ENCODE measurements at regions not wholly inside any gene's neighbourhood (a gene's known extent, or its start where the extent isn't known, plus 50 kb on each side); places are given as distances from the start of the nearest gene placed in this dataset.

DNA sequence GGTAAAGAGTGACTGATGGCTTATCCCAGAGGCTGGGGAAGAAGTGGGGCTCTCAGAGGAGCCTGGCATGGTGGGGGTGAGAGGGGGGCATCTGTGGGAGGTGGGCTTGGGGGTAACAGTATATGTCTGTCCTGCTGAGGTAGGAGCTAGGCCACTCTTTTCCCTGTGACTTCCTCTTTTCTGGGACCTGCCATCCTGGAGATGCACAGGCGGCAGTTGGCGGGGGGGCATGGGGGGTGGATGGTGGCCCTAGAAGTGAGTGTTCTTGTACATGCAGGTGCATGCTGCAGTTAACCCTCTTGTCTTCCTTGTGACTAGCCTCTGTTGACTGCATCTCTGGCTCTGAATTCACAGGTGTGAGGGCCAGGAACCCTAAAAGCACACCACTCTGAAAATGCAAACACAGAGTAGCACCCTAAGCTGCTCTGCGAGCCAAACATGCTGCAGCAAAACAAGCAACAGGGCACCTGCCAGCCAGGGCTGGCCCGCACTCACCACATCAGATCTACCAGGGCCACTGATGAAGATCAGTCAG, 123.8 kb upstream of the SHB start:
- ChIA-PET POLR2A (ENCODE audit: unreplicated experiment) (no interaction called here), CTCF (no interaction called here)
- DNase-seq: no peak
- Histone ChIP-seq H2AFZ (no peak overlapping the region), H3F3A (ENCODE audit: insufficient read depth, low read depth) (no peaks in the 10 kb centered on the region), H3K36me3 (ENCODE audit: low read depth) (no peaks in the 10 kb centered on the region), H3K9me3 (ENCODE audit: insufficient read depth, low read depth) (no peaks in the 10 kb centered on the region), H3K4me2 (no peak overlapping the region), H3K79me2 (ENCODE audit: low read depth) (no peaks in the 10 kb centered on the region), H3K27ac (no peak overlapping the region), H4K20me1 (ENCODE audit: insufficient read depth) (no peaks in the 10 kb centered on the region), H3K4me1 (replicated peaks; ENCODE audit: insufficient read depth) (no peaks in the 10 kb centered on the region), H3K4me3 (no peak overlapping the region), H3K9me2 (ENCODE audit: insufficient read depth) (no peaks in the 10 kb centered on the region), H3K27me3 (ENCODE audit: insufficient read depth, low read depth) (no peaks in the 10 kb centered on the region)
- TF ChIP-seq EZH2 (IDR thresholded peaks at IDR 0.05; ENCODE audit: low read depth): no peak
- TF ChIP-seq, protein P1, sequence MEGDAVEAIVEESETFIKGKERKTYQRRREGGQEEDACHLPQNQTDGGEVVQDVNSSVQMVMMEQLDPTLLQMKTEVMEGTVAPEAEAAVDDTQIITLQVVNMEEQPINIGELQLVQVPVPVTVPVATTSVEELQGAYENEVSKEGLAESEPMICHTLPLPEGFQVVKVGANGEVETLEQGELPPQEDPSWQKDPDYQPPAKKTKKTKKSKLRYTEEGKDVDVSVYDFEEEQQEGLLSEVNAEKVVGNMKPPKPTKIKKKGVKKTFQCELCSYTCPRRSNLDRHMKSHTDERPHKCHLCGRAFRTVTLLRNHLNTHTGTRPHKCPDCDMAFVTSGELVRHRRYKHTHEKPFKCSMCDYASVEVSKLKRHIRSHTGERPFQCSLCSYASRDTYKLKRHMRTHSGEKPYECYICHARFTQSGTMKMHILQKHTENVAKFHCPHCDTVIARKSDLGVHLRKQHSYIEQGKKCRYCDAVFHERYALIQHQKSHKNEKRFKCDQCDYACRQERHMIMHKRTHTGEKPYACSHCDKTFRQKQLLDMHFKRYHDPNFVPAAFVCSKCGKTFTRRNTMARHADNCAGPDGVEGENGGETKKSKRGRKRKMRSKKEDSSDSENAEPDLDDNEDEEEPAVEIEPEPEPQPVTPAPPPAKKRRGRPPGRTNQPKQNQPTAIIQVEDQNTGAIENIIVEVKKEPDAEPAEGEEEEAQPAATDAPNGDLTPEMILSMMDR (conservative IDR thresholded peaks at IDR 0.05): no peak
- no TSS peak for BruUV-seq (replicated peaks)
- intact Hi-C loops (cut with micrococcal nuclease; ENCODE audit: unreplicated experiment): no loop called here

DNA sequence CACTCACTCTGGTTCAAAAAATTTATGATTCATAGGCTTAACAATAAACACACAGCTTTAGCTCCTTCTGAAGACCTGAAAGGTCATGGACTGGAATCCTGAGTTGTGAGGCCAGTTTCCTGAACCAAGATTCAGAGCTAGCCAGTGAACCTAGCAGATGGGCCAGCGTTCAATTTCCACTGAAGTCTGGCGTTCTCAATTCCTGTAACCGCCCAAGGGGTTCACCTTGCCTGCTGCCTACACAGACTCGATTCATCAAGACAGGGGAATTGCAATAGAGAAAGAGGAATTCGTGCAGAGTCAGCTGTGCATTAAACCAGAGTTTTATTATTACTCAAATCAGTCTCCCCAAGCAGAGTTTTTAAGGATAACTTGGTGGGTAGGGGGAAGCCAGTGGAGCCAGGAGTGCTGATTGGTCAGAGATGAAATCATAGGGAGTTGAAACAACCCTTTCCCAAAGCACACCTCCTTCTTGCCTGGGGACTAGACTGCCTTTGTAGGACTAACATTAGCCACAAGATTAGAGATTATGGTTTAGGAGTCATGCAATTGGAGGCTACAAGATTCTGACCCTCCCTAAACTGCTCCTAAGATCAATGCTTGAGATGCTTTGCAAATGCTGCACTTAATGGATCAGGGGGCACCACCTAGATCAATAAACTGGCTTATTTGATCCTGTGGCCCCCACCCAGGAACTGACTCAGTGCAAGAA, 117.5 kb upstream of the SHB start:
- TF ChIP-seq, protein P1 (conservative IDR thresholded peaks at IDR 0.05): no peak
- no peak for TF ChIP-seq EZH2 (IDR thresholded peaks at IDR 0.05; ENCODE audit: low read depth)
- Histone ChIP-seq H3K9me2 (ENCODE audit: insufficient read depth) (no peaks in the 10 kb centered on the region), H3K79me2 (ENCODE audit: low read depth) (no peaks in the 10 kb centered on the region), H4K20me1 (ENCODE audit: insufficient read depth) (no peaks in the 10 kb centered on the region), H3K27me3 (ENCODE audit: insufficient read depth, low read depth) (no peaks in the 10 kb centered on the region), H3K27ac (no peak overlapping the region), H3K36me3 (ENCODE audit: low read depth) (no peaks in the 10 kb centered on the region), H3K4me1 (replicated peaks; ENCODE audit: insufficient read depth) (no peaks in the 10 kb centered on the region; the same call in 1 of the 2 replicates), H3F3A (ENCODE audit: insufficient read depth, low read depth) (no peaks in the 10 kb centered on the region), H3K9me3 (ENCODE audit: insufficient read depth, low read depth) (no peaks in the 10 kb centered on the region), H3K4me2 (no peak overlapping the region), H2AFZ (no peak overlapping the region), H3K4me3 (no peak overlapping the region)
- ChIA-PET CTCF (no interaction called here), POLR2A (ENCODE audit: unreplicated experiment) (no interaction called here)
- BruUV-seq (replicated peaks): no TSS peak
- DNase-seq: no peak
- intact Hi-C loops (cut with micrococcal nuclease; ENCODE audit: unreplicated experiment): no loop called here

DNA sequence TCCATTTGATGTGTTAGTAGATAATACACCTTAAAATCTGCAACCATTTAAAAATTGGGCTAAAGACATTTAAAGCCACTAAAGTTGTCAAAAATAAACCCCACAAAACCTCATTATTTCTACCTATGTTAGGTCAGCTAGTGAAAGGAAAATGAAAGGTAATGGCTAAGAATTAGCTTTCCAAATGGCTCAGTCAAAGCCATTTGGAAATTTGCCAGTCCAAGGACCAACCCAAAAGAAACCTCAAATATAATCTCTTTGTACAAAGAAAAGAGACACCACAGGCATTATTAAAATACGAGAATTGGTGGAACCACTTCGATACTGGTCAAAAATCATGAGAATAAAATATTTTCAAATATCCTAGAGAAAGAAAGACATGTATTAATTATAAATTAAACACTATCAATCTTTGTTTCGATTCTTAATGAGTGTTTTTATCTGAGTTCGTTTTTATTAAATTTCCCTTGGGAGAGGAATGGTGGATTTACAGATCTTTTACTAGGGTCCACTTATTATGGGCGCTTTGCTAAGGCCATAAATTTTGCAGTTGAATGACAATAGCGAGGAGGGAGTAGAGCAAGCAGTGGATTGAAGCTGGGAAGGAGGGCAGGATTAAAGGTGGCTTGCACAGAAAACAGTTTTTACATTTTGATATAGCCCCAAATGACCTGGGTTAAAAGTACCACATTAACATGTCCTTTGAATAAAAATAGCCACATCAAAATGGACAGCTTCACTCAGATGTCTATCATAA, 116.8 kb upstream of the SHB start:
- no TSS peak for BruUV-seq (replicated peaks)
- intact Hi-C loops (cut with micrococcal nuclease; ENCODE audit: unreplicated experiment): no loop called here
- CTCF ChIA-PET: no interaction called here

More for the DNA sequence above, 116.8 kb upstream of the SHB start:
- no peaks in the 10 kb centered on the region for H3K9me3 ChIP-seq (ENCODE audit: insufficient read depth, low read depth)
- H3K4me2 ChIP-seq: no peak overlapping the region
- DNase-seq: no peak
- H3K9me2 ChIP-seq (ENCODE audit: insufficient read depth): no peaks in the 10 kb centered on the region
- no peak overlapping the region for H3K27ac ChIP-seq
- no peaks in the 10 kb centered on the region; the same call in 1 of the 2 replicates for H3K4me1 ChIP-seq (replicated peaks; ENCODE audit: insufficient read depth)
- H4K20me1 ChIP-seq (ENCODE audit: insufficient read depth): no peaks in the 10 kb centered on the region
- H3F3A ChIP-seq (ENCODE audit: insufficient read depth, low read depth): no peaks in the 10 kb centered on the region
- no peaks in the 10 kb centered on the region for H3K79me2 ChIP-seq (ENCODE audit: low read depth)
- no peak overlapping the region for H2AFZ ChIP-seq
- POLR2A ChIA-PET (ENCODE audit: unreplicated experiment): no interaction called here
- H3K4me3 ChIP-seq: no peak overlapping the region
- TF ChIP-seq, protein P1 (conservative IDR thresholded peaks at IDR 0.05): no peak
- no peak for TF ChIP-seq EZH2 (IDR thresholded peaks at IDR 0.05; ENCODE audit: low read depth)
- H3K36me3 ChIP-seq (ENCODE audit: low read depth): no peaks in the 10 kb centered on the region
- H3K27me3 ChIP-seq (ENCODE audit: insufficient read depth, low read depth): no peaks in the 10 kb centered on the region
